ENCODE measurements at regions not wholly inside any gene's neighbourhood (a gene's known extent, or its start where the extent isn't known, plus 50 kb on each side); places are given as distances from the start of the nearest gene placed in this dataset.

- peak; percentile 54 for DNase-seq
These were observed 195.2 kb upstream of the DPPA4 start for GRCh38 chr3:109532257-109533216.

DNA sequence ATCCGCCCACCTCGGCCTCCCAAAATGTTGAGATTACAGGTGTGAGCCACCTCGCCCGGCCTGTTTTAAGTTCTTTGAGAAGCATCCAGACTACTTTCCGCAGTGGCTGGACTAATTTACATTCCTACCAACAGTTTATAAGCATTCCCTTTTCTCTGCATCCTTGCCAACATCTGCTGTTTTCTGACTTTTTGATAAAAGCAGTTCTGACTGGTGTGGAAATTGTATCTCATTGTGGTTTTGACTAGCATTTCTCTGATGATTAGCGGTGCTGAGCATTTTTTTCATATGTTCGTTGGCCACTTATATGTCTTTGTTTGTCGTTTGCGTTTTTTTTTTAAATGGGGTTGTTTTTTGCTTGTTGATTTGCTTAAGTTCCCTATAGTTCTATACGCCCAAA lies 208.4 kb upstream of the DPPA4 start:
- no peak for DNase-seq

DNA sequence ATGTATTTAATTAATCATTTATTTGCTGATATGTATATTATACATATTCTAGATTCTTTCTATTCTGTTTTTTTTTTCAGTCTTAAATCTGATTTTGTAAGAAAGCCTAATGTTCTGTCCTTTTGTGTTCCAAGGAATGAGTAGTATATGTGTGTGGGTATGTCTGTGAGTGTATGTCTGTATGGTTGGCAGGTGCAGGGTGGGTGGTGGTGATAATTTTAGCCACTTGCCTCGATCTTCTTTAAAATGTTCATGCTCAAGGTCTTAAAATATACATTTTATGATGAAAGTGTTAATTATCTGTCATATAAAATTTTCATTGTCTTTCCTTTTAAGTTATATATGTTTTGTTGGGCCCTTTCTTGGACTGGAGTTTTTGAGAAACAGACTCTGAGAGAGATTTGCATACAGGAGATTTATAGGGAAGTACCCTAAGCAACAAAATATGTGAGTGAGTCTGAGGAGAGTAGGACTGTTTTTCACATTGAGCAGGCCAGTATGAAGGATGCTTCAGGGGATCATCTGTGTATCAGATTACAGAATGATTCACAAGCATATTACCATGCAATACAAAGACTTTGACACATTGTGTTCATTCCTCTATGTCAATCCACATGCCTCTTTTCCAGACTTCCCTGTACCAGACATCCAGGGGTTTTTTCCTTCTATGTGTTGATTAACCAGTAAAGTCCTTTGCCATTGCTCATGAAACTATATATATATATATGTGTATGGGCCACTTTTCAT lies 211.0 kb upstream of the DPPA4 start:
- DNase-seq = no peak

- no peak for DNase-seq
These were observed 216.4 kb upstream of the DPPA4 start for GRCh38 chr3:109553591-109554371.

DNA sequence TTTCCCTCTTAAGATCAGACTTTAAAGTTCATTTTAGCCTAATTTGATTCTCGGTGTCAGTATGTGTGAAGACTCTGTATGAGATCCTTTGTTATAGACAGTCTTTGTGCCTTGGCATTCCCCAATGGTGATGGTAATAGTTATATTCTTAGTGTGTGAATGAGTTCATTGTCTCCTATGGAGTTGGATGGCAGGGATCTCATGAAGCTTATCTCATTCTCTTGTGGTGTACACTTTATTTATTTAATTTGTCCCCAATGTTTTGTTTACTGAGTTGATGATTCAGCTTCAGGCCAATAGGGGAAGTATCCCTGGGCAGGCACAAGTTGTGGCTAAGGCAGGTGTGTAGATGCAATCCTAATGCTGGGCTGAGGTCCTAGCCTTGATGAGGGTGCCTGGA lies 222.0 kb upstream of the DPPA4 start:
- no peak for DNase-seq

GRCh38 chr3:109563149-109563548 lies 225.8 kb upstream of the DPPA4 start:
- DNase-seq = peak; percentile 23

GRCh38 chr3:109569135-109569846 lies 231.9 kb upstream of the DPPA4 start:
- DNase-seq = no peak

GRCh38 chr3:109570408-109570807 lies 233.1 kb upstream of the DPPA4 start:
- DNase-seq = no peak

DNA sequence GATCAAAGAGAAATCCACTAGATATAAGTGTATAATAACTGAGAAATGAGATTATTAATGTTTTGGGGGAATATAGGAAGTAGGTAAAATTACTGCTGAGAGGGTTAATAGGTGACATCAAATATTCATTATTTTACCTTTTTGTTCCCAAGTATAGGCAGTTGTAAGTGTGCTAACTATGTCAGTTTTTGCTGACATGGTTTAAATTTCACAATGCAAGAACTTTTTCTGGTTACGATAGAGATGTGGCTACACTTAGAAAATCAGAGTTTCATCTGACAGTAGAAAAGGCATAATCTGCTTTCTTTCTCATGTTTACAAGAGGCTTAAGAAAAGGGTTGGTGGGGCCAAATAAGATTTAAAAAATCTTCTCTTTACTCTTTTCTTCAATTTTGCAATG lies 235.0 kb upstream of the DPPA4 start:
- no peak for DNase-seq

- DNase-seq = no peak
These were observed 259.6 kb upstream of the DPPA4 start for GRCh38 chr3:109596991-109597390.

DNA sequence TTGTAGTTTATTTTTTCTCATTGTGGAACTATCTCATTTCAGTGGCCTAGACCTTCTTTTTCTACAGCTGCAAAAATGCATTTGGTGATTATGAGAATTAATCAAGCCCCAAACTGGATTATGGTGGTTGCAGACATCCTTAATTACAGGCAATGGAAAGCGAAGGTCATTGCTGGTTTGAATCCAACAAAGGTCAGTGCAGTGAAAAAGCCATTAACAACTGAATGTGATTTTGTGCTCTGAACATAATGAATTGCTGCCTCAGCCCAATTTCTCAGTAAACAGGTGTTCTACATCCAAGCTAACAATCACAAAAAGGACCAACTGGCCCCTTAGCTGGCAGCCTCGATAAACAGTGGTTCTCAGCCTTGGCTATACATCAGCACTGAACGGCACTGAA lies 260.1 kb upstream of the DPPA4 start:
- DNase-seq = no peak

DNA sequence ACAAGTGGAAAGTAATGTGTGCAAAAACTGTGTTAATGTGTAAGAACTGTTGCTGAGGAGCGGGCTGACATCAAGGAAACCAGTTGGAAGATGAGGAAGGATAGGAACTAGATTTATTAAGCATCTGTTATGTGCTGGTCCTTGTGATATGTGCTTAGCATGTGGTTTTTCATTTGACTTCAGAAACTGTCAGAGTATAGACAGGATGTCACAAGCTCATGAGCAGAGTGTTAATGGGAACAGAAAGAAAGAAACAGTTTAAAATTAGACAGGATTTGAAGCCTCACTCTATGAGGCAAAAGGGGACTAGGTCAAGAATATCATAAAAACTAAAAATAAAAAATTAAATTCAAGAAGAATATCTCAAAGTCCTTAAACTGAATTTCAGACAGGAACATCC lies 270.6 kb upstream of the DPPA4 start:
- DNase-seq = no peak

GRCh38 chr3:109608574-109608973 lies 271.2 kb upstream of the DPPA4 start:
- DNase-seq = no peak

DNA sequence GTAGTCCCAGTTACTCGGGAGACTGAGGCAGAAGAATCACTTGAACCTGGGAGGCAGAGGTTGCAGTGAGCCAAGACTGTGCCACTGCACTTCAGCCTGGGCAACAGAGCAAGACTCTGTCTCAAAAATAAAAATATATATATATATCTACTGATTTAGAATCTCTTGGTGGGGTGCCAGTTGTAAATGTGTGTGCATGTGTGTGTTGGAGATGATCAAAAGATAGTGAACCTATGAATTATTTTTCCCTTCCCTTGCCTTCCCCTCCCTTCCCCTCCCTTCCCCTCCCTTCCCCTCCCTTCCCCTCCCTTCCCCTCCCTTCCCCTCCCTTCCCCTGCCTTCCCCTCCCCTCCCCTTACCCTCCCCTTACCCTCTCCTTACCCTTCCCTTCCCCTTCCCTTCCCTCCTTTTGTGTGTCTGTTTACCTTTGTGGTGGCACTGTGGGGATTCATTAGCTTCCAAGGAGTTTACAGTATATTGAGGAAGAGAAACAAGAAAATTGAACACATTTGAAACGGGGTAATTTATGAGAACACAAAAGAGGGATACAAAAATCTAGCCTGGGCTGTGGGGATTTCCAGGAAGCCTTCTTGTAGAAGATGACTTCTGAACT lies 281.5 kb upstream of the DPPA4 start:
- DNase-seq = no peak

GRCh38 chr3:109631897-109632296 lies 294.6 kb upstream of the DPPA4 start:
- DNase-seq = no peak

DNA sequence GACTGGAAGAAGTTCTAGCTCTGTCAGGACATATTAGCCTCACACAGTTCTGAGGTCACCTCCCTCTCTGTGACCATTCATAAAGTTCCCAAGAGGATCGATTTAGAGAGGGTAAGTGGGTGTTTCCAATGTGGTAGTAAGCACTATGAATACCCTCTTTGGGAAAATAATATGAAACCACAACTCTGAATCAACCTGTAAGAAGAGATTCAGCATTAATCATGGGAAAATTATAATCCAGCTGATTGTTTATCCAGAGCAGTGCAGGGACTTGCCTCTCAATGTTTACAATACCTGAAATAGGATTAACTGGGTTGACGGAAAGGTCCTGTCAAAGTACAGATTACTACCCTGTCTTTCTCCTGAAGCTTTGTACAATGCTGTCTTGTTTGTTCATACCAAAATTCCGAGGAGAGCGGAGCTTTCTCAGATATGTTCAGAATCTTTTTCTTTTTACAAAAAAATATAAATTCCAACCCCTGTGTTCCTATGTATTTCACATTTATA lies 302.9 kb upstream of the DPPA4 start:
- DNase-seq = no peak

- DNase-seq = no peak
These were observed 304.7 kb upstream of the DPPA4 start for GRCh38 chr3:109642025-109642424.

- DNase-seq = peak; percentile 3
These were observed 306.2 kb upstream of the DPPA4 start for GRCh38 chr3:109643590-109643989.

GRCh38 chr3:109644332-109644731 lies 307.0 kb upstream of the DPPA4 start:
- no peak for DNase-seq

- no peak for DNase-seq
These were observed 307.4 kb upstream of the DPPA4 start for GRCh38 chr3:109644746-109645145.

GRCh38 chr3:109648027-109648426 lies 310.7 kb upstream of the DPPA4 start:
- no peak for DNase-seq

- no peak for DNase-seq
These were observed 318.9 kb upstream of the DPPA4 start for GRCh38 chr3:109656225-109656624.

All from activated CD4-positive, alpha-beta T cell treated with anti-CD3 and anti-CD28 coated beads, Interleukin-10, Interleukin-2, amounts not matched to agents 100 ng/mL and 50 ng/mL, durations not matched to agents 16 hours and 8 hours (primary cell).